Bronchial epithelial cell (primary cell): ENCODE measurements at regions not wholly inside any gene's neighbourhood (a gene's known extent, or its start where the extent isn't known, plus 50 kb on each side); places are given as distances from the start of the nearest gene placed in this dataset.
A peak's percentile ranks its signal among the peaks of the same experiment; 100 is the strongest.

Experiments
- DNase-seq: peaks from one replicate; pipeline ENCODE4 v3.0.0-alpha.2; 2010; ENCODE audit warnings: low read depth
- FAIRE-seq: peaks from 2 replicates; lab custom pipeline; 2011; peaks lifted over from hg19 to GRCh38; lab: Jason Lieb, UNC
- H3K27me3 ChIP-seq: 2 replicates; pipeline ENCODE4 v1.5.1; 2011; ENCODE audit warnings: low read length; ENCODE audit not compliant: control insufficient read depth, insufficient read depth
- H3K36me3 ChIP-seq: 2 replicates; pipeline ENCODE4 v1.5.1; 2011; ENCODE audit warnings: low read length; ENCODE audit not compliant: control insufficient read depth, insufficient read depth
- H3K4me3 ChIP-seq: 2 replicates; pipeline ENCODE4 v1.5.1; 2011; ENCODE audit warnings: mild to moderate bottlenecking, low read depth, low read length, control low read depth
- CTCF ChIP-seq: IDR thresholded peaks from 2 replicates; pipeline ENCODE4 v1.5.1; 2011; ENCODE audit warnings: mild to moderate bottlenecking, moderate library complexity, low read length, control low read depth, inconsistent platforms; ENCODE audit not compliant: insufficient read depth, severe bottlenecking

- FAIRE-seq = no peak
- Histone ChIP-seq H3K4me3 (no peak overlapping the region), H3K27me3 (no peaks in the 10 kb centered on the region), H3K36me3 (no peaks in the 10 kb centered on the region)
- no peak for DNase-seq
- TF ChIP-seq CTCF = no peak
Measured at GRCh38 chr6:145143379-145143778, 591.9 kb downstream of the EPM2A start.

- H3K36me3 ChIP-seq = no peaks in the 10 kb centered on the region
- H3K4me3 ChIP-seq = no peak overlapping the region
- no peak for TF ChIP-seq CTCF
- no peak for FAIRE-seq
- no peaks in the 10 kb centered on the region for H3K27me3 ChIP-seq
- DNase-seq = peak; percentile 80
Measured at GRCh38 chr6:145147559-145147958, 587.8 kb downstream of the EPM2A start.

DNA sequence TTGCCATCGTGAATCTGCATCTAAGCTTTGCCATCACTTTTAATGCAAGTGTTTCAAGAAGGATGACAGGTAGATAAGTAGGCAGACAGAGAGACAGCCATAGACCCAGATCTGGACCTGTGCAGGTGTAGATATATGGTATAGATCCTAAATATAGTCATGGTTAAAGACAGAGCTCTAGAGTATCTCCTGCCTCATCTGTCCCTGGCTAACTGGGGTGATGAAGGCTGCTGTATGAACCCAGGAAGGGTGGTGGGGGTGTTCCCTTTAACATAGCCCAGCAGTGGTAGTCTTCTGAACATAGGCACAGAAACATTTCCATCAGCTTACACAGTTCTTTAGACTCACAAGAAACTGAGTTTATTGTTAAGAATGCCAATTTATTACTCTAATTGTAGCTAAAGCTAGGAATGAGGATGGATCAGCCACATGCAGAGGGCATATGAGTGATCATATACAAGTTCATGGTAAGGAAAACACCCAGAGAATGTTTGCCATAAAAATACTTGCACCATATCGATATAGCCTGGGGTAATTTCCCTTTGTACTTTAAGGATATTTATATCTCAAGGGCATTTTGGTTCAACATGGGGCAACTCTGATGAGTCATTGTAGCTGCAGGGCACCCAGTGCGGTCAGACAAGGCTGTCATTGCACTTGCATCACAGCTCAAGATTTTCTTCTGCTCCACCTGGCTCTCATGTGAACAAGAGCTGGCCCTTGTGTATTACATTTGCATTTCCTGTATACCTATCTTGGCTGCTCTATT is 587.2 kb downstream of the EPM2A start:
- Histone ChIP-seq H3K36me3 (no peaks in the 10 kb centered on the region), H3K27me3 (no peaks in the 10 kb centered on the region), H3K4me3 (no peak overlapping the region)
- FAIRE-seq = peak; percentile 66
- TF ChIP-seq CTCF = no peak
- DNase-seq = peak; percentile 92

- H3K4me3 ChIP-seq = no peak overlapping the region
- DNase-seq (no peak), FAIRE-seq (peak; percentile 85)
- no peaks in the 10 kb centered on the region for H3K36me3 ChIP-seq
- no peak for TF ChIP-seq CTCF
- no peaks in the 10 kb centered on the region for H3K27me3 ChIP-seq
Measured at GRCh38 chr6:145148776-145149175, 586.5 kb downstream of the EPM2A start.

DNA sequence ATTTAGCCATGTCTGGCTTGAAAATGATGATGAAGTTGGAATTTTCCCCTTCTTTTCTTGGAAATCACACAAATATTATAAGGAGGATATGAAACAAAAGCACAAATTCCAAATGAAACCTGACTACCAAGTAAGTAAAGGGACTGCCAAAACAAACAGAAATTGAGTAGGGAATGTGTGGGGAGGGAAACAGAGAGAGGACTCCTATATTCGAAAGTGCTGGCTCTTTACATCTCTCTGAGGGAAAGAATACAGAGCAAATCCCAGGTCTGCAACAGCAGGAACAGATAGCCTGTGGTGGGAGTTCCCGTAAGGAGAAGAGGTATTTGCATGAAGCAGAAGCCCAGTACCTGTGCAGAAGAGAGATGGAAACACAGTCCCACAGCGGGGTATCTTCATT is 583.7 kb downstream of the EPM2A start:
- FAIRE-seq = no peak
- Histone ChIP-seq H3K36me3 (no peaks in the 10 kb centered on the region), H3K4me3 (no peak overlapping the region), H3K27me3 (no peaks in the 10 kb centered on the region)
- TF ChIP-seq CTCF = no peak
- DNase-seq = no peak

- Histone ChIP-seq H3K27me3 (no peaks in the 10 kb centered on the region), H3K4me3 (no peak overlapping the region), H3K36me3 (no peaks in the 10 kb centered on the region)
- no peak for DNase-seq
- no peak for FAIRE-seq
- no peak for TF ChIP-seq CTCF
Measured at GRCh38 chr6:145153495-145153894, 581.8 kb downstream of the EPM2A start.
